ENCODE measurements at regions not wholly inside any gene's neighbourhood (a gene's known extent, or its start where the extent isn't known, plus 50 kb on each side); places are given as distances from the start of the nearest gene placed in this dataset.

DNA sequence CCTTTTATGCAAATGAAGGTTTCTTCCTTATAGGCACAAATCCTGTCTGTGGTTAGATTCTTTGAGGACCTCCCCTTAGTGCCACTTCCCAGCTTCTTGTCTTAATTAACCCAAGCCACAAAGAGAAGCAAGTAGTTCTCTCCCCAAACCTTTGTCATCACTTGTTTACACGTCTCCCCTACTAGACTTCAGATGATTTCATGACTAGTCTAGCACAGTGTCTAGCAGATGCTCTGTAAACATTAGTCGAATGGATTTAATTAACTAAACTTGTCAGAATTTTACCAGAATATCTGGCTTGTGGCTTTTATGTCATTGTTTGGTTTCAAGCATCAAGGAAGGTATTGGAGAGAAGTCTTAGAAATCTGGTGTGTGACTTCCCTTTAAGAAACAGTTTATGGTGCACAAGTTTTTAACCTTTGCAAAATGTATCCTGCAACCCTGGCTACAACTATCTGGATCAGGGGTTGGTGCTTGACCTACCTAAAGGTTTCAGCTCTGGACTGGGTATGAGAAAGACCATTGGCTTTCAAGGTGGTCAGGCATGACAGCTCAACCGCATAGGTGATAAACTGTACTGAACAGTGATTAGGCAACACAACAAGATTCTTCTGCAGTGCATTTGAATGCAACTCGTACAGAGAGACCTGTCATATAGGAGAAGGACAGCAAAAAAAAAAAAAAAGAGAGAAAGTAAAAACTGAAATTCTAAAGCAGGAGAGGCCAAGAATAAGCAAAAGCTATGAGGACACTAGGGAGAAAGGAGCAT lies 93.2 kb upstream of the CCDC150 start:
- Histone ChIP-seq H3K4me1 (ENCODE audit: control insufficient read depth, extremely low read depth, insufficient read depth, low read length) (no peaks in the 10 kb centered on the region), H3K36me3 (ENCODE audit: control insufficient read depth in 2 of 2, extremely low read depth in 1 of 2, insufficient read depth in 2 of 2, low read length in 2 of 2) (no peaks in the 10 kb centered on the region), H3K9me1 (replicated peaks; ENCODE audit: control insufficient read depth, extremely low read depth, insufficient read depth, low read length) (no peaks in the 10 kb centered on the region), H3K27ac (ENCODE audit: insufficient read depth, low read depth, low read length) (no peak overlapping the region), H3K9me3 (replicated peaks; ENCODE audit: control insufficient read depth, insufficient read depth, low read length) (no peaks in the 10 kb centered on the region), H3K4me2 (ENCODE audit: insufficient read depth, low read length) (no peak overlapping the region), H3K4me3 (replicated peaks in 1 of 3; ENCODE audit: insufficient read depth in 1 of 3, low read depth in 1 of 3, low read length in 3 of 3) (no peak overlapping the region), H3K9ac (replicated peaks; ENCODE audit: extremely low read depth, insufficient read depth, low read length) (no peak overlapping the region), H2AFZ (ENCODE audit: low read depth, low read length) (no peak overlapping the region), H3K27me3 (ENCODE audit: control insufficient read depth in 2 of 2, insufficient read depth in 2 of 2, low read length in 2 of 2) (peaks cover 5 to 29% of the 10 kb centered on the region in 2 experiments), H3K79me2 (ENCODE audit: control insufficient read depth, insufficient read depth, low read length) (no peaks in the 10 kb centered on the region), H4K20me1 (replicated peaks; ENCODE audit: control insufficient read depth, extremely low read depth, insufficient read depth, low read length) (no peaks in the 10 kb centered on the region)
- FAIRE-seq = no peak
- CTCF ChIA-PET = no interaction called here
- POLR2A ChIA-PET = no interaction called here
- intact Hi-C loops (cut with micrococcal nuclease) = no loop called here
- DNase-seq (ENCODE audit: low read depth, low spot score) = no peak
- dilution Hi-C loops (cut with MboI; ENCODE audit: extremely low pct_ligation_motif_present, low sequenced_read_pairs) = no loop called here
- TF ChIP-seq, protein P1, sequence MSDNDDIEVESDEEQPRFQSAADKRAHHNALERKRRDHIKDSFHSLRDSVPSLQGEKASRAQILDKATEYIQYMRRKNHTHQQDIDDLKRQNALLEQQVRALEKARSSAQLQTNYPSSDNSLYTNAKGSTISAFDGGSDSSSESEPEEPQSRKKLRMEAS (IDR thresholded peaks at IDR 0.05; ENCODE audit: insufficient read depth, insufficient read length) = no peak
- no peak for TF ChIP-seq MYC (IDR thresholded peaks at IDR 0.05; ENCODE audit: low read depth, low read length)
- no peak for TF ChIP-seq FOS (IDR thresholded peaks at IDR 0.05; ENCODE audit: borderline replicate concordance, insufficient read depth, low read length)
- no peak for TF ChIP-seq GATA2 (IDR thresholded peaks at IDR 0.05; ENCODE audit: insufficient read depth, insufficient read length, low read depth, low read length)
- no peak for TF ChIP-seq POLR2A (IDR thresholded peaks at IDR 0.05; ENCODE audit: low read depth, low read length)
- TF ChIP-seq POLR2AphosphoS5 (IDR thresholded peaks at IDR 0.05; ENCODE audit: insufficient read depth, low read depth, low read length) = no peak
- no peak for TF ChIP-seq JUN (IDR thresholded peaks at IDR 0.05; ENCODE audit: borderline replicate concordance, insufficient read depth, insufficient read length, low read depth)
- no peak for TF ChIP-seq EZH2 (IDR thresholded peaks at IDR 0.05; ENCODE audit: borderline replicate concordance, low read depth, low read length, severe bottlenecking)
- TF ChIP-seq, protein P2, sequence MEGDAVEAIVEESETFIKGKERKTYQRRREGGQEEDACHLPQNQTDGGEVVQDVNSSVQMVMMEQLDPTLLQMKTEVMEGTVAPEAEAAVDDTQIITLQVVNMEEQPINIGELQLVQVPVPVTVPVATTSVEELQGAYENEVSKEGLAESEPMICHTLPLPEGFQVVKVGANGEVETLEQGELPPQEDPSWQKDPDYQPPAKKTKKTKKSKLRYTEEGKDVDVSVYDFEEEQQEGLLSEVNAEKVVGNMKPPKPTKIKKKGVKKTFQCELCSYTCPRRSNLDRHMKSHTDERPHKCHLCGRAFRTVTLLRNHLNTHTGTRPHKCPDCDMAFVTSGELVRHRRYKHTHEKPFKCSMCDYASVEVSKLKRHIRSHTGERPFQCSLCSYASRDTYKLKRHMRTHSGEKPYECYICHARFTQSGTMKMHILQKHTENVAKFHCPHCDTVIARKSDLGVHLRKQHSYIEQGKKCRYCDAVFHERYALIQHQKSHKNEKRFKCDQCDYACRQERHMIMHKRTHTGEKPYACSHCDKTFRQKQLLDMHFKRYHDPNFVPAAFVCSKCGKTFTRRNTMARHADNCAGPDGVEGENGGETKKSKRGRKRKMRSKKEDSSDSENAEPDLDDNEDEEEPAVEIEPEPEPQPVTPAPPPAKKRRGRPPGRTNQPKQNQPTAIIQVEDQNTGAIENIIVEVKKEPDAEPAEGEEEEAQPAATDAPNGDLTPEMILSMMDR (IDR thresholded peaks at IDR 0.05; ENCODE audit: extremely low read depth in 1 of 2, insufficient read depth in 1 of 2, low read depth in 1 of 2, low read length in 2 of 2) = no peak
- no TSS peak for BruUV-seq (replicated peaks)

Measured in endothelial cell of umbilical vein (primary cell).